ENCODE measurements at regions not wholly inside any gene's neighbourhood (a gene's known extent, or its start where the extent isn't known, plus 50 kb on each side); places are given as distances from the start of the nearest gene placed in this dataset.

DNA sequence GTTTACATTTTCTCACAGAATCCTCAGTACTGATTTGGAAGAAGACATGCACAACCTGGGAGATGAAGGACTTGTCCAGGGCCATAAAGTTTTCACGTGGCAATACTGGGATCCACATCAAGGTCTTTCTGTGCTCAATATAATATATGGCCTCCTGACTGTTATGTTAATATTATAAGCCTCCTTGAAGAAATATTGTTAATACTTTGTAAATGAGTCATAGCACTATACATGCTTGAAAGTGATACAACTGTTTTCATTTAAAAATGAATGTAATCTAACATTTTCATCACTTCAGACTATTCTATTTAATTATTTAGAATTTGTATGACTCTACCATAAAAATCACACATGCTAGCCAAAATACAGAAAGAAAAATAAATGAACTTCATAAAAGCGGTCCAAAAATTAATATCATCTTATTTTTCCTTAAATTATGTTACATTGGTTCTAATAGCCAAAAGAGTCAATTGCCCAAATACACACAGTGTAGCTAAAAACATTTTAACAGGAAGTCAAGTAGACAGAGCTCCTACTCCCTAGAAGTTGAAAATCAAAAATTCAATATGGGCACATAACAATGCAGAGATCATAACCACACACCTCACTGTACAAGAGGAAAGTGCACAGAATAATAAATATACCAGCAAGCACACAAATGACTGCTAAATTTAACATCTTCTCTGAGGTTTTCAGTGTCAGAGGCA, 188.0 kb upstream of the HDDC2 start:
- DNase-seq (ENCODE audit: low spot score), result no peak

DNA sequence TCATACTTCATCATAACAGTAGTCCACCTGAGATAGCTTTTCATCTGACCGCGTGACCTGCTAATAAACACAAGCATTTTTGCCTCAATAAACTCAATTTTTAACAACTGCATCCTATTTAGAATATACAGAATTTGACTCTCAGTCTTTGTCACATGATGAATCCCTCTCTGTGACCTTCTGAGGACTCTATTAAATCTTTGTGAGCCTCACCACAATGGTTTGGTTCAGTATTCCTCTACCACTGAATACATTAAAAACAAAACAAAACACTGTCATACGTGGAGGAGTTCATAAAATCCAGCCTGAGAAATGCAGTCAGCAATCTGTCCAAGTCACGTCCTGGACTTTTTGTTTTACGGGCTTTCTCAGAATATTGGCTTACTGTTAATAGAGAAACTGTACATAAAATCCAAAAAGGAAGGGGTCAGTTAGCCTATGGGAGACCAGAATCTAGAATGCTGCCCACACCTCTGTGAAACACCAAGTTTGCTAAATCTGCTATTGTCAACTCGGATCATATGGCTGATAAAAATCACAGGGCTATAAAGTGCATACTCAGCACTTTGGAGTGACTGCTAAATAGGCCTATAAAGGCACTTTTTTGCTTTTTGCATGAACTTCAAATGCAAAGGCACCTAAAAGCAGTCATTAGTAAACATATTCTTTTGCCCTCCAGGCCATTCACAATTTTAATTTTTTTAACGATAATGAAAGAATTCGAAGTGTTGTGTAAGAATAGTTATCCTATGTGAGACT, 190.3 kb upstream of the HDDC2 start:
- no peak for DNase-seq (ENCODE audit: low spot score)

DNA sequence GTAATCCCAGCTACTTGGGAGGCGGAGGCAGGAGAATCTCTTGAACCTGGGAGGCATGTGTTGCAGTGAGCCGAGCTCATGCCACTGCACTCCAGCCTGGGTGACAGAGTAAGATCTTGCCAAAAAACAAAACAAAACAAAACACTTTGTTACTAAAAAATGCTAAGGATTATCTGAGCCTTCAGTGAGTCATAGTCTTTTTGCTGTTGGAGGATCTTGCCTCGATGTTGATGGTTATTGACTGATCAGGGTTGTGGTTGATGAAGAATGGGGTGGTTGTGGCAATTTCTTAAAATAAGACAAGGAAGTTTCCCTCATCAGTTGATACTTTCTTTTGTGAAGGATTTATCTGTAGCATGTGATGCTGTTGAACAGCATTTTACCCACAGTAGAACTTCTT, 196.8 kb upstream of the HDDC2 start:
- no peak for DNase-seq (ENCODE audit: low spot score)

DNA sequence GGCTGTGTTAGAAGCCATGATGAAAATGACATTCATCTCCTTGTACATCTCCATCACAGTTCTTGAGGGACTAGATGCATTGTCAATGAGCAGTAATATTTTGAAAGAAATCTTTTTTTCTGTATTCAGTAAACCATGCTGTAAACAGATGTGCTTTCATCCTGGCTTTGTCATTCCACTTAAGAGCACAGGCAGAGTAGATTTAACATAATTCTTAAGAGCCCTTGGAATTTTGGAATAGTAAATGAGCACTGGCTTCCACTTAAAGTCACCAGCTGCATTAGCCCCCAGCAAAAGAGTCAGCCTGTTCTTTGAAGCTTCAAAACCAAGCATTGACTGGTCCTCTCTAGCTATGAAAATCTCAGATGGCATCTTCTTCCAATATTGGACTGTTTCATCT, 197.8 kb upstream of the HDDC2 start:
- no peak for DNase-seq (ENCODE audit: low spot score)

DNA sequence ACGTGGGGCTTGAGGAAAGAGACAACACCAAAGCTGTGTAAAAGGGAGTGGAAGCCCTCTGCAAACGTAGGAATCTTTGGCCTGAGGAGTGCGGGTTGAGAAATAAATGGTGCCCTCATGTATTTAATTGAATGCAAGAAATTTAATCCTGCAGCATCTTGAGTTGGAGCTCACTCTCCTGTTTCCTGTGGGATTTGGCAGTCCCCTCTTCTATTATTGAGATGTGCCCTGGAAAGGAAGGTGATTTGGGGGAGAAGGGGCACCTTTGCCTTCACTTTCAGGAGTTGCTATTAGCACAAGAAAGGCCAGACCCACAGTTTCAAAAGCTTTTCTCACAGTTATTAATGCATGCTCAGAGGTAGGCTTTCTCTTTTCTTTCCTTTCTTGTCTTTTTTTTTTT, 201.4 kb upstream of the HDDC2 start:
- no peak for DNase-seq (ENCODE audit: low spot score)

DNA sequence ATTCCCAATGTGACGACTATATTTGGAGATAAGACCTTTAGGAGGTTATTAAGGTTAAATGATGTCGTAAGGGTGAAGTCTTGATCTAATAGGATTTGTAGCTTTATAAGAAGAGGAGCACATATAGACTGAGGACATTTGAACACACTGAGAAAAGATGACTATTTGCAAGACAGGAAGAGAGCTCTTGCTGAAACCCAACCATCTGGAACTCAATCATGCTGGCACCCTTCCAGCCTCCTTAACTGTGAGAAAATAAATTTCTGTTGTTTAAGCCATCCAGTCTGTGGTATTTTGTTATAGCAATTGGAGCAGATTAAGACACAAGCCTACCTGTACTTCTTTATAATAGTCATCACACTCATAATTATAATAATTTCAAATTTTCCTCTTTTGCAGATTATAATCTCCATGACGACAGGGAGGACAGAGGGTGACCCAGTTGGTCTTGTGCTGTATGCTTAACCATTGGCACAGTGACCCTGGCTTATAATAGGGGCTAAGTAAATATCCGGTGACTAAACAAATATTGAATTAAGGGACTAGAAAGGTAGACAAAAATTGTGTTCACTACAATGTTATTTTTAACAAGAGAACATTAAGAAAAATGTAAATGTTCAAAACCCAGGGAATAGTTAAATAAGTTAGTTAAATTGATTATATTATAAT, 206.4 kb upstream of the HDDC2 start:
- DNase-seq (ENCODE audit: low spot score), result no peak

DNA sequence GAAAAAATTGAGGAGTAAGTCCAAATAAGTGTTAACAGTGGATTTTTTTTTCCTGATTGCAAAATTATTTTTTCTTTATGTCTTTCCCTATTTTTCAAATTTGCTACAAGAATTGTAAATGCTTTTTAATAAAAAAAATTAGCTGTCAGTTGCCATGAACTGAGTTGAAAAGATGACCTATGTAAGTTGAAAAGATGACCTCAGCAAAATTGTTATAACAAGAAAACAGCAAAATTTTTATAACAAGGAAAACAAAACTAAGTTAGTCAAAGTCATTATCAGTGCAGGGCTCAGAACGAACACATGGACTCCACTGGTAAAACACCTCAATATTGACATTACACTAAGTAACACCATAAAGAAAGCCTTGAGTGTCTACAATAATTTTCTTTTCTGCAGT, 207.0 kb upstream of the HDDC2 start:
- no peak for DNase-seq (ENCODE audit: low spot score)

DNA sequence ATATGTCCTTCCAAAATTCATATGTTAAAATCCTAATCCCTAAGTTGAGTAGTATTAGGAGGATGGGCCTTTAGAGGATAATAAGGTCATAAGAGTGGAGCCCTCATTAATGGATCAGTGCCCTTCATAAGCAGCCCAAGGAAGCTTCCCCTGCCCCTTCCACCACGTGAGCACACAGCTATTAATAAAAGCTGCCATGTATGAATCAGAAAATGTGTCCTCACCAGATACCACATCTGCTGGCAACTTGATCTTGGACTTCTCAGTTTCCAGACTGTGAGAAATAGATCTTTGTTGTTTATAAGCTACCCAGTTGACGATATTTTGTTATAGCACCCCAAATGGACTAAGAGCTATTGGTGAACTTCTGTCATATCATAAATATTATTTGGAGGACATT, 207.7 kb upstream of the HDDC2 start:
- no peak for DNase-seq (ENCODE audit: low spot score)

DNA sequence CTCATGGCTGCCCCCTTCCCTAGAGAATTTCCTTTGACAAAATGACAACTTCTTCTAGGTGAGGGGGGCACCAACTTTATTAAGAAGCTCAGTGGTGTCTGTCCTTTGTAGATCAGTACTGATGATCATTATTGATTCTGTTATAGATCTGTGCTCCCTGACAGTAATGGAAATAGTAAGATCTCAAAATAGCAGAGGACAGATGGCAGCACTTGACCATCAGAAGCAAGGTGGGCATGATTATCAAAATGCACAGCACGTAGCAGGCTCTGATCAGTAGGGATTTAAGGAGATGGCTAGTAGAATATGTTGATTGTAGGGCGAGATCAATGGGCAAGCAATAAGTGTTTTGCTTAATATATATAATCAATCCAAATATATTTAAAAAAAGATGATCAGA, 208.6 kb upstream of the HDDC2 start:
- DNase-seq (ENCODE audit: low spot score), result no peak

DNA sequence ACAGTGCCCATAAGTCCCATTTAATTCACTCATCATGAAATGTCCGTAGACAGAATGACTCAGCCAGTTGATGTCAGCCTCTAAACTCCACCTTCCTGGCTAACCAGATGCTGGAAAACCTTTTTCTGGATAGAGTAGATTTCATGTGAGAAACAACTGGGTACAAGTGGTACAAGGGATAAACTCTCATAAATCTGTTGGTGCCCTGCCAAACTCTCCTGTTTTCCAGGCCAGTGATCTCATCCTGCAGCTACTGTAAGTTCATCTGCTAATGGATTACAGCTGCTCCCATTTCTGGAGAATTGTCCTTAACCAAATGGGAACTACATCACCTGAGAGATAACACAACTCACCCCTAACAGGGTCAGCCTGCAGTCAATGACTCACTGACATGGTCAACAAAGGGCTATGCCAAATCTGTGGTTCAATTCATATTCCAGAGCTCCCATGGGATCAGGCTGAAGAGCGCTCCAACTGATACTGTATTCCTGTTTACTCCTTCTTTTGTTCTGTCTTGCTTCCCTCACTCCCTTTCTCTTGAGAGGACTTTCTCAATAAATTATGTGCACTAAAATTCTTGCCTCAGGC, 210.1 kb upstream of the HDDC2 start:
- no peak for DNase-seq (ENCODE audit: low spot score)

DNA sequence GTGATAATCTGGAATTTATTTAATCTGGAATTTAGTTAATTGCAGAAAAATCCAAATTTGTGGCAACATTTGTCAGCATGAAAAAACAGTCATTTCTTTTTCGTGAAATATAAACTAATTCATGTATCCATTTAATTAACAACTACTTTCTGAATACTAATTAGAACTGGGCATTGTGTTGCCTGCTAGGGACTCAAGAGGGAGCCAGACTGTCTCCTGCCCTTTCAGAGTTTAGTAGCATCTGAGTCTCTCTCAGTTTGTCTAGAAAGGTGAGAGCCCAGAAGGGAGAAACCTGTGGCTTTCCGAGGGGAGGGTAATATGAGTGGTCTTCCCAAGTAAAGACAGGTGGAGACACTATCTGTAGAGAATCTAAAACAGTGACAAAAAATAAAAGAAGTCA, 210.9 kb upstream of the HDDC2 start:
- DNase-seq (ENCODE audit: low spot score), result no peak

DNA sequence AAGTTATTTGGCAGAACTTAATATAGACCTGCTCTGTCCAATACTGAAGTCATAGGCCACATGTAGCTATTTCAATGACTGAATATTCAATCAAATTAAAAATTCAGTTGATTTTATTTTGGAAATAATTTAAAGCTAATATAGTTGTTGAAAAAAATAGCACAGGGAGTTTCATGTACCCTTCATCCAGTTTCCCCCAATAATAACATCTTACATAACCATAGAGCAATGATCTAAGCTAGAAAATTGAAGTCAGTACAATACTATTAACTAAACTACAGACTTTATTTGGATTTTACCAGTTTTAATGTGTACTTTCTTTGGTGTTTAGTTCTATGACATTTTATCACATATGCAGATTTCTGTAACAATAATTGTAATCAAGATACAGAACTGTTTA, 212.2 kb upstream of the HDDC2 start:
- no peak for DNase-seq (ENCODE audit: low spot score)

DNA sequence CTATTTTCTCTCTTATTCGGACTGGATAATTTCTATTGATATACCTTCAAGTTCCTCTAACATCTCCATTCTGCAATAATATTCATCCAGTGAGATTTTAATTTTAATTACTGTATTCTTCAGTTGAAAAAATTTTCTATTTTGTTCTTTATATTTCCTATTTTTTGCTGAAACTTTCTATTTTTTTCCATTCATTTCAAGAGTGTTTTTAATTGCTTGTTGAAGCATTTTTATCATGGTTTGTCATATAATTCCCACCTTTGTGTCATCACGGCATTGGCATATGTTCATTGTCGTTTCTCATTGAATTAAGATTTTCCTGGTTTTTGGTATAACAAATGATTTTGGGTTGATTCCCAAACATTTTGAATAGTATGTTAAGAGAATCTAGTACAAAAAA, 214.9 kb upstream of the HDDC2 start:
- no peak for DNase-seq (ENCODE audit: low spot score)

DNA sequence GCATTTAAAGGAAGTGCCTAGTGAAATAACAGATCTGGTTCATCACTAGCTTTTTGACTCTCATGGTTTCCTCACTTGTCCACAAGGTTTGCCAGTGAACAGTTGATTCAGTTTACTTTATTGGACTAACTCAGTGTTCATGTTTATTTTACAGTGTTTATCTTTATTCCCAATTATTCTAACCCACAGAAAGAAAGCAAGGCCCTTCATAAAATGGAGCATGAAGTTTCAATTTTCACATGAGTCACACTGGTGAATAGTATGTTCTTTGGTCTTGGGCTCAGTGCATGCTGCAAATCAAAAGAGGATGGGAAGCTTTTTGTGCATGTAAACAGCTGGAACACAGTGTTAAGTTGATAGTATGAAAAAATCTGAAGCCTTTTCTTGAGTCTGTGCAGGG, 217.6 kb upstream of the HDDC2 start:
- DNase-seq (ENCODE audit: low spot score), result no peak

DNA sequence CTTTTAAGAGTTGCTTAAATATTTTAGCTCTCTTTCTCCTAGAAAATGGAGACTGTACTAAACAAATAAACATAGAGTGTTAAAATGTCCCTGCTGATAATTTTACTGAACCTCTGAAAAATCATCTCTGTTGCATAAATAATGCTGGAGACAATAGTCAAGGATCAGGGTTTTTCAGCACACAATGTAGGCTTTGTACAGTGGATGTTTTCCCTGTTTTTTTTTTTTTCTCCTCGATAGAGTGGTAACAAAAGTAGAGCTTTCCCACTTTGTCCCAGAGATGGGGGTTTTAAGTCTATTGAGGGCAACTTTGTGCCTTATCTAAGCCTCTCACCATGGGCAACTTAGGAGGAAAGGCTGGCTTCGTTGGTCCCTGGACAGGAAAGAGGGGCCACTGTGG, 222.6 kb upstream of the HDDC2 start:
- no peak for DNase-seq (ENCODE audit: low spot score)

DNA sequence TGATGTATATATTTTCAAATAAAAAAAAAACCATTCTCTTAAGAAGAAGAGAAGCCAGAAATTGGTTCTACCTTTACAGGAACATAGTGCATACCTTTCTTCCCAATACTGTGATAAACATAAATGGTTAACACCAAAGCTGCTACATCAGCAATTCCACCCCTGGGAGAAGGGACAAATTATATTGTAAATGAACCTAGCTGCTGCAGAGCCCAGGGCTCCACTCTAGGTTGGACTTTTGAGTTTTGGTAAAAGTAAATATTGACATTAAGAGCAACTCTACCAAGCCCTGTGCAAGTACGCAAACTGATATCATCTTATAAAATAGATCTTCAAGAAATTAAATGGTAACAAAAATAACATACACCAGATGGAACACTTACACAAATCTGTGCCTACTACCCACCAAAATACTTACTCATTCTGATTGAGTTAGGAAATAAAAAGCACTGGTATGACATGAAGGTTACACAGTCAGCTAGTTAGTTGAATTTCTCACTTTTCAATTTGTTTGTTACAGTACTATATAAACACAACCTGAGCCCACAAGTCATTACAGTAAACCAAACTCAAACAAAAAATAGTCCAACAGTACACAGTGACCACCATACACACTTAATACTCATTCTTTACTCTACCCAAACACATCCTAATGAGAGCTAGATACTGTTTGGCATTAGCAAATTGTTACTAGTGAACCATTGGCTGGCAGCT, 223.3 kb upstream of the HEY2 start:
- no peak for DNase-seq (ENCODE audit: low spot score)

DNA sequence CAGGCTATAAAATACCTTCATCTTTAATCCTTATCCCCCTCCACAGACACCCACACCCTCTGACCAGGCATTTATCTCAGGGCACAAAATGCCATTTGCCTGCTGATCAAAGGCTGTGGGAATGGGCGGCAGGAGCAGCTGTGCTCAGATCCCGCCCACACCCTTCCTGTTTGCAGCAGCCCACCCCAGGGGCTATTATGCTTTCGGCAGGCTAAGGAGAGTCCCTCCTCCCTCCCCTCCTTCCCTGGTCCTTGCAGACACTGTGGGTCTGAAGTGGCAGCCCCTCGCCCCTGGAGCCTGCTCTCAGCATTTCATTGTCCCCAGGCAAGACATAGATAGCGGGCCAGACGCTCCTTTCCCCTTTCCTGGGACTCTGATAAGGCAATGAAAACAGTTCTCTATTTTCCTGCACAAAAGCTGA, 220.8 kb upstream of the HEY2 start:
- no peak for DNase-seq (ENCODE audit: low spot score)

DNA sequence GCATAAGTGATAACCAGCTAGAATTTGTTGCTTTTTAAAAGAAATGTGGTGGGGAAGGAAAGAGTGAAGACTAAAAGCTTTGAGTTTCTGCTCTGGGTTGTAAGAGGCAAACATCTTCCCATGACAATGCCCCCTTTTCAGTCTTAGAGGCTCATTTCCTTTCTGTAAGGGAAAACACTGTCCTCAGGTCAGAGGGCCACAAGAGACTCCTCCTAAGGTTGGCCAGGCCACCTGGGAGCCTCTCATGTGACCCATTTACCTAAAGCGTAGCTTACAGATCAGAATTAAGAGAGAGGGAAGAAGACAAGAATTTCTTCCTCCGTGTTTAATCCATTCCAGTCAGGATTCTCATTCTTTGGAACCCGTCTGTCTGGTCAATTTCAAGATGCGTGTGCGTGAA, 220.4 kb upstream of the HEY2 start:
- DNase-seq (ENCODE audit: low spot score), result no peak

DNA sequence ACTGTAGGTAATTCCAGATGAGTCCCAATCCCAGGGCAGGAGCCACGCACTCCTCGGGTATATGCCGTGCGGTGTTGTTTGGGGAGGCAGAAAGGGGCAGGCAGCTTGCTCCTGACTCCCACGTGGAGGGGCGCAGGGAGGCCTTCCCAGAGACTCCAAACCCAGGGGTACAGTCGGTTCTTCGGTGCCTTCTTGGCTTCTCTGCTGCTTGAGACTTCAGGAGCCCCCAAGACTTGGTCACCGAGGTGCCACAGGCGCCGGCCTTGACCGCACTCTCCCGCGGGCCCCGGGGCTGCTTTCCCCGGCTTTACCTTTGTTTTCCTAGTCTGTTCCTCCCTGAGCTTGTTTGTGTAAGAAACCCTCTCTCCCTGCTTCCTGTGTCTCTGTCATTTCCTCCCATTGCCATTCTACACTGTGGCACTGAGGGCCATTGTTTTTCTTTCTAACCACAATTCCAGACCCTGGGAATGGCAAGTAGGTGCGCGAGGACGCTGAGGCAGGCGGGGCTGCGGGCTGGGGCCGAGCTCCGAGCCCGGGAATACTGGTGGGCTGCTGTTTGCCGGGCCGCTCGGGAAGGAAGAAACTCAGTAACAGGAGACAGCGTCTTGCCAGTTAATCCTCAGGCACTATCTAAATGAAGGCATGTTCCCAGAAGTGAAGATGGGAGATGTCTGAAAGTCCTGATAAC, 215.6 kb upstream of the HEY2 start:
- DNase-seq (ENCODE audit: low spot score), result no peak

DNA sequence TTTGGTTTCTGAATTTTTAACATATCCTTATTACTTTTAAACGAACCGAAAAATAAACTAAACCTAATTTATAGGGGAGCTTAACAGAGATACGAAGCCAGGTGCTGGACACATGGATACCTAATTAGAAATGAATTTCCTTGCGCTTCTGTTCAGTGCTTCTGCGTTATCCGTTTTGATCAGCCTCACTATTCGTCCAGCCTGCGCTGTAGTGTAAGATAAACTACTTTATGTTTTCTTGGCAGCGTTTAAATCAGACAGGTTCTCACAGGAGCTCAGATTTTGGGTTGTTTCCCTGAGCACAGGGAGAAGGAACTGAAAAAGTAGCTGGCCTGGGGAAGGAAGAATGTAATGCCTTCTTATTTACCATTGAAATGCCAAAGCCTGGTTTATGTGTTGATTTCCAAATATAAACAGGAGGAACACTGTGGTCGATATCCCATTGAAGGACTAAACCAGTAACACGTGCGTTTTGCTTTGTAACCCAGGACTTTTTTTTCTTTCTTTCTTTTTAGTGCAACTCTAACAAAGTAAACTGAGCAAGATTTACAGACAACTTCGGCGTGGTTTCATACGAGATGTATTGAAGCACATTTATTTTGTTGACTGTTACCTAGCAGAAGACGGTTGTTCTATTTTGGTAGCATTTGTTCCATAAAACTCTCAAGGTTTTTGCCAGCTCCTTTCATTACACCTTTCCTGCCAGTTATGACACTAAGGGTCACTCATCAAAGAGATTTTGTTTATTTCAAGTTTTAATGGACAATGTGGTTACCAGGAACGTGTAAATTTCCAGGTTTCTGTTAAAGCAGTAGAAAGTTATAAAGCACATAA, 214.8 kb upstream of the HEY2 start:
- no peak for DNase-seq (ENCODE audit: low spot score)
